H1 (cell line): ENCODE measurements at regions not wholly inside any gene's neighbourhood (a gene's known extent, or its start where the extent isn't known, plus 50 kb on each side); places are given as distances from the start of the nearest gene placed in this dataset.

Experiments
- CTCF ChIA-PET: fragments of 300-600 bp; sonication (Branson Sonifier 250); formaldehyde crosslinking; loops from one replicate; lab custom pipeline; 2021; ENCODE audit not compliant: partially characterized antibody; lab: Charles Lee
- POLR2A ChIA-PET: fragments of 300-600 bp; sonication (Branson Sonifier 250); formaldehyde crosslinking; loops from one replicate; lab custom pipeline; 2021; ENCODE audit warnings: inconsistent platforms; ENCODE audit not compliant: partially characterized antibody; lab: Charles Lee
- DNase-seq, 2 experiments: peaks; one replicate each; pipeline versions ENCODE4 v3.0.0 to v3.0.0-alpha.2; 2010 to 2022; ENCODE audit warnings: low spot score in 2 of 2, low read depth in 1 of 2, mixed read lengths in 1 of 2
- FAIRE-seq: peaks from 2 replicates; lab custom pipeline; 2011; peaks lifted over from hg19 to GRCh38; lab: Jason Lieb, UNC
- H2AFZ ChIP-seq: 2 replicates; pipeline ENCODE4 v1.8.1; 2012; ENCODE audit warnings: low read length, inconsistent platforms
- H2AK5ac ChIP-seq: 2 replicates; pipeline ENCODE4 v1.6.1; 2013; ENCODE audit warnings: low read depth, low read length
- H2BK120ac ChIP-seq: replicated peaks from 2 replicates; pipeline ENCODE3; 2013; ENCODE audit warnings: low read depth, low read length, inconsistent platforms
- H2BK12ac ChIP-seq: 2 replicates; pipeline ENCODE4 v1.6.1; 2013; ENCODE audit warnings: low read depth, low read length
- H2BK15ac ChIP-seq: 2 replicates; pipeline ENCODE4 v1.6.1; 2013; ENCODE audit warnings: low read length
- H2BK20ac ChIP-seq: 2 replicates; pipeline ENCODE4 v1.6.1; 2013; ENCODE audit warnings: low read length
- H2BK5ac ChIP-seq: 2 replicates; pipeline ENCODE4 v1.6.1; 2013; ENCODE audit warnings: low read depth, low read length
- H3K14ac ChIP-seq: 2 replicates; pipeline ENCODE4 v1.6.1; 2013; ENCODE audit warnings: inconsistent platforms; ENCODE audit not compliant: insufficient read length
- H3K18ac ChIP-seq: 2 replicates; pipeline ENCODE4 v1.6.1; 2013; ENCODE audit warnings: low read length; ENCODE audit errors: extremely low read depth
- H3K23ac ChIP-seq: 2 replicates; pipeline ENCODE4 v1.6.1; 2013; ENCODE audit warnings: inconsistent platforms; ENCODE audit not compliant: insufficient read length
- H3K23me2 ChIP-seq: 2 replicates; pipeline ENCODE4 v1.6.1; 2013; ENCODE audit warnings: low read depth, low read length
- H3K27ac ChIP-seq: 2 replicates; pipeline ENCODE4 v1.6.1; 2011; ENCODE audit warnings: low read depth, low read length, inconsistent platforms
- H3K27me3 ChIP-seq, 4 experiments: replicated peaks in 1 of 4; 1 replicate in 1 of 4; 2 replicates in 3 of 4; pipeline versions ENCODE4 v1.6.1 to v1.8.1; 2011 to 2013; ENCODE audit warnings: low read length in 3 of 4, mild to moderate bottlenecking in 3 of 4, inconsistent platforms in 2 of 4, mixed read lengths in 2 of 4, moderate library complexity in 1 of 4; ENCODE audit not compliant: control insufficient read depth in 3 of 4, insufficient read depth in 3 of 4; ENCODE audit errors: extremely low read depth in 1 of 4
- H3K36me3 ChIP-seq, 4 experiments: 2 replicates each; pipeline versions ENCODE4 v1.6.1 to v1.8.1; 2011 to 2013; ENCODE audit warnings: mild to moderate bottlenecking in 4 of 4, low read length in 3 of 4, moderate library complexity in 2 of 4, control low read depth in 1 of 4, inconsistent platforms in 1 of 4; ENCODE audit not compliant: insufficient read depth in 4 of 4, control insufficient read depth in 2 of 4
- H3K4ac ChIP-seq: replicated peaks from 2 replicates; pipeline ENCODE3; 2013; ENCODE audit warnings: low read length, low read depth, mixed read lengths, inconsistent platforms; ENCODE audit not compliant: insufficient read length
- H3K4me1 ChIP-seq, 4 experiments: replicated peaks in 1 of 4; 1 replicate in 1 of 4; 2 replicates in 3 of 4; pipeline versions ENCODE4 v1.6.1 to v1.8.1; 2011 to 2013; ENCODE audit warnings: low read length in 3 of 4, inconsistent platforms in 2 of 4, mixed read lengths in 1 of 4; ENCODE audit not compliant: insufficient read depth in 4 of 4, control insufficient read depth in 3 of 4
- H3K4me2 ChIP-seq, 2 experiments: 2 replicates each; pipeline versions ENCODE4 v1.6.1 to v1.8.1; 2011 to 2013; ENCODE audit warnings: low read depth in 2 of 2, low read length in 2 of 2, control low read depth in 1 of 2, inconsistent platforms in 1 of 2, mild to moderate bottlenecking in 1 of 2; ENCODE audit not compliant: insufficient read depth in 1 of 2
- H3K4me3 ChIP-seq, 4 experiments: fragments of 200-600, 300-600 bp in 1 of 4; sonication (generic), shearing (Covaris generic), sonication (Bioruptor Twin) in 1 of 4; 2 replicates each; pipeline versions ENCODE4 v1.5.1 to v1.8.1; 2011 to 2016; ENCODE audit warnings: low read length in 4 of 4, low read depth in 3 of 4, control low read depth in 2 of 4, inconsistent platforms in 2 of 4, mild to moderate bottlenecking in 2 of 4, mixed read lengths in 1 of 4, moderate library complexity in 1 of 4; ENCODE audit not compliant: insufficient read depth in 2 of 4; ENCODE audit errors: extremely low read depth in 1 of 4
- H3K56ac ChIP-seq: replicated peaks from 2 replicates; pipeline ENCODE3; 2013; ENCODE audit warnings: low read depth, mild to moderate bottlenecking, mixed read lengths, low read length, inconsistent platforms; ENCODE audit not compliant: insufficient read length
- H3K79me1 ChIP-seq: 2 replicates; pipeline ENCODE4 v1.6.1; 2013; ENCODE audit warnings: low read depth, low read length, control low read depth
- H3K79me2 ChIP-seq, 2 experiments: 2 replicates each; pipeline versions ENCODE4 v1.6.1 to v1.8.1; 2012 to 2013; ENCODE audit warnings: low read length in 2 of 2, mild to moderate bottlenecking in 2 of 2, inconsistent platforms in 1 of 2; ENCODE audit not compliant: insufficient read depth in 2 of 2, control insufficient read depth in 1 of 2
- H3K9ac ChIP-seq, 4 experiments: replicated peaks in 1 of 4; 1 replicate in 1 of 4; 2 replicates in 3 of 4; pipeline versions ENCODE4 v1.6.1 to v1.8.1; 2011 to 2013; ENCODE audit warnings: low read depth in 3 of 4, low read length in 3 of 4, control low read depth in 2 of 4, mild to moderate bottlenecking in 2 of 4, moderate library complexity in 2 of 4, inconsistent platforms in 1 of 4; ENCODE audit errors: extremely low read depth in 1 of 4
- H3K9me3 ChIP-seq, 2 experiments: 2 replicates each; pipeline versions ENCODE4 v1.6.1 to v1.8.1; 2012 to 2013; ENCODE audit warnings: mild to moderate bottlenecking in 2 of 2, moderate library complexity in 2 of 2, control low read depth in 1 of 2, inconsistent platforms in 1 of 2, low read depth in 1 of 2, low read length in 1 of 2, mixed read lengths in 1 of 2; ENCODE audit not compliant: insufficient read depth in 2 of 2
- H4K20me1 ChIP-seq, 2 experiments: replicated peaks in 1 of 2; 2 replicates each; pipeline versions ENCODE3 to v1.8.1; 2011 to 2013; ENCODE audit warnings: inconsistent platforms in 2 of 2, low read length in 2 of 2, mild to moderate bottlenecking in 1 of 2; ENCODE audit not compliant: insufficient read depth in 2 of 2, control insufficient read depth in 1 of 2
- H4K5ac ChIP-seq: 2 replicates; pipeline ENCODE4 v1.6.1; 2013; ENCODE audit warnings: low read length, low read depth, mixed read lengths, inconsistent platforms; ENCODE audit not compliant: insufficient read length
- H4K8ac ChIP-seq: 2 replicates; pipeline ENCODE4 v1.8.0; 2013; ENCODE audit warnings: mild to moderate bottlenecking, moderate library complexity, low read length, inconsistent platforms; ENCODE audit not compliant: insufficient read depth; ENCODE audit errors: extremely low read depth
- H4K91ac ChIP-seq: replicated peaks from 2 replicates; pipeline ENCODE3; 2013; ENCODE audit warnings: low read length, mixed read lengths, inconsistent platforms; ENCODE audit not compliant: insufficient read length
- ATF3 ChIP-seq: IDR thresholded peaks from 2 replicates; pipeline ENCODE4 v1.6.1; 2011; ENCODE audit warnings: low read depth, mild to moderate bottlenecking, low read length; ENCODE audit not compliant: insufficient read depth
- RBBP5 ChIP-seq: IDR thresholded peaks from 2 replicates; pipeline ENCODE4 v1.7.1; 2012; ENCODE audit warnings: low read depth, mild to moderate bottlenecking, inconsistent platforms, low read length, moderate library complexity, borderline replicate concordance
- ZNF274 ChIP-seq: IDR thresholded peaks from 2 replicates; pipeline ENCODE4 v1.7.0; 2012; ENCODE audit warnings: low read length, borderline replicate concordance; ENCODE audit errors: extremely low read depth
- WGBS, 2 experiments: shearing (Covaris generic) in 1 of 2; methylation state at CpG; one replicate each; pipeline versions ENCODE4 v1.1.6 to v1.1.7; 2013 to 2015; ENCODE audit warnings: low lambda C conversion rate in 2 of 2, mixed read lengths in 2 of 2, inconsistent platforms in 1 of 2, low coverage in 1 of 2, missing lambda C conversion rate in 1 of 2; ENCODE audit not compliant: insufficient replicate concordance in 2 of 2, insufficient coverage in 1 of 2, insufficient read length in 1 of 2; ENCODE audit errors: extremely low coverage in 1 of 2, missing lambda C conversion rate in 1 of 2; 5-methylcytosine and 5-hydroxymethylcytosine counted together

GRCh38 chr5:103951776-103952175 is 389.2 kb upstream of the NUDT12 start:
- Histone ChIP-seq H3K4me2 (no peak overlapping the region), H4K91ac (no peak overlapping the region), H3K79me1 (no peaks in the 10 kb centered on the region), H3K27me3 (no peaks in the 10 kb centered on the region), H3K27ac (no peak overlapping the region), H2BK12ac (no peak overlapping the region), H3K23me2 (no peaks in the 10 kb centered on the region), H2BK15ac (no peak overlapping the region), H3K23ac (no peak overlapping the region), H2BK120ac (no peak overlapping the region), H3K14ac (no peak overlapping the region), H3K4me1 (no peaks in the 10 kb centered on the region), H3K4me3 (no peak overlapping the region), H4K20me1 (no peaks in the 10 kb centered on the region), H2AK5ac (no peak overlapping the region), H3K79me2 (no peaks in the 10 kb centered on the region)
- POLR2A ChIA-PET = no interaction called here
- no peak for DNase-seq
- TF ChIP-seq RBBP5 = no peak
- TF ChIP-seq ZNF274 = no peak
- no peak for TF ChIP-seq ATF3
- TF ChIP-seq, all 59 proteins: peak for 0
- Histone ChIP-seq H2BK20ac (no peak overlapping the region), H3K4ac (no peak overlapping the region), H3K18ac (no peak overlapping the region), H4K5ac (no peak overlapping the region), H3K9me3 (peaks cover 0 to 10% of the 10 kb centered on the region in 2 experiments; a peak in 2 of 4 replicates), H3K9ac (no peak overlapping the region), H3K56ac (no peak overlapping the region), H2BK5ac (no peak overlapping the region), H2AFZ (no peak overlapping the region), H4K8ac (no peak overlapping the region), H3K36me3 (no peaks in the 10 kb centered on the region; a peak in 1 of 8 replicates)
- 89% methylated on average over 1 of the region's 1 CpG; no CpG with 5 or more reads in 1 of the 2 experiments for WGBS, 2 experiments
- CTCF ChIA-PET = no interaction called here
- FAIRE-seq = no peak
